ENCODE measurements at regions not wholly inside any gene's neighbourhood (a gene's known extent, or its start where the extent isn't known, plus 50 kb on each side); places are given as distances from the start of the nearest gene placed in this dataset.

DNA sequence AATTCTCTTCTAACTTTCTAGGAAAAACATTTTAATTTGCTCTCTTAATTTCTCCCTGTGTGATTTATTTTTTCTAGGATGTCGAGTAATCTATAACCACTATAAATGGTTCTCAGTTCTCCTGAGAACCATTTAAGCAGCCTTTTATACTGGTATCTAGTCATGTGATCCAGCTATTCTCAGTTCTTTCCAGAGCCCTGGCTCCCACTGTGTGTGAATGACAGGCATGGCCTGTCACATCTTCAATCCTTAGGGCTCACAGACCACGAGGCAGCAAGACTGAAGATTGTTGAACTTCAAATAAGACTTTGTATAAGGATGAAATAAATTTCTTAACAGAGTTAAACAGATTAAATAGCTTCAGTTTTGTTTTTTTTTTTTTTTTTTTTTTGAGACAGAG, 219.4 kb downstream of the HNMT start:
- Histone ChIP-seq H3K27ac (no peak overlapping the region), H3K36me3 (ENCODE audit: low read depth) (no peaks in the 10 kb centered on the region), H3K4me1 (replicated peaks; ENCODE audit: insufficient read depth) (no peaks in the 10 kb centered on the region), H3K9me2 (ENCODE audit: insufficient read depth) (no peaks in the 10 kb centered on the region), H2AFZ (no peak overlapping the region), H3K79me2 (ENCODE audit: low read depth) (no peaks in the 10 kb centered on the region), H4K20me1 (ENCODE audit: insufficient read depth) (no peaks in the 10 kb centered on the region), H3K4me2 (no peak overlapping the region), H3K27me3 (ENCODE audit: insufficient read depth, low read depth) (no peaks in the 10 kb centered on the region), H3K9me3 (ENCODE audit: insufficient read depth, low read depth) (no peaks in the 10 kb centered on the region), H3F3A (ENCODE audit: insufficient read depth, low read depth) (no peaks in the 10 kb centered on the region), H3K4me3 (no peak overlapping the region)
- CTCF ChIA-PET = no interaction called here
- DNase-seq = no peak
- TF ChIP-seq CTCF (conservative IDR thresholded peaks at IDR 0.05) (no peak), EZH2 (IDR thresholded peaks at IDR 0.05; ENCODE audit: low read depth) (no peak)
- no TSS peak for BruUV-seq (replicated peaks)
- POLR2A ChIA-PET (ENCODE audit: unreplicated experiment) = no interaction called here
- intact Hi-C loops (cut with micrococcal nuclease; ENCODE audit: unreplicated experiment) = no loop called here

- CTCF ChIA-PET = no interaction called here
- intact Hi-C loops (cut with micrococcal nuclease; ENCODE audit: unreplicated experiment) = no loop called here
- Histone ChIP-seq H3K36me3 (ENCODE audit: low read depth) (no peaks in the 10 kb centered on the region), H3K9me2 (ENCODE audit: insufficient read depth) (no peaks in the 10 kb centered on the region), H3K4me1 (replicated peaks; ENCODE audit: insufficient read depth) (no peaks in the 10 kb centered on the region), H3K4me2 (no peak overlapping the region), H4K20me1 (ENCODE audit: insufficient read depth) (no peaks in the 10 kb centered on the region), H3K4me3 (no peak overlapping the region), H3K9me3 (ENCODE audit: insufficient read depth, low read depth) (no peaks in the 10 kb centered on the region), H3F3A (ENCODE audit: insufficient read depth, low read depth) (no peaks in the 10 kb centered on the region), H3K27me3 (ENCODE audit: insufficient read depth, low read depth) (no peaks in the 10 kb centered on the region), H3K79me2 (ENCODE audit: low read depth) (no peaks in the 10 kb centered on the region), H2AFZ (no peak overlapping the region), H3K27ac (no peak overlapping the region)
- POLR2A ChIA-PET (ENCODE audit: unreplicated experiment) = no interaction called here
- TF ChIP-seq CTCF (conservative IDR thresholded peaks at IDR 0.05) = no peak
- TF ChIP-seq EZH2 (IDR thresholded peaks at IDR 0.05; ENCODE audit: low read depth) = no peak
- BruUV-seq (replicated peaks) = no TSS peak
- no peak for DNase-seq
Measured at GRCh38 chr2:138184428-138184827, 220.2 kb downstream of the HNMT start.

DNA sequence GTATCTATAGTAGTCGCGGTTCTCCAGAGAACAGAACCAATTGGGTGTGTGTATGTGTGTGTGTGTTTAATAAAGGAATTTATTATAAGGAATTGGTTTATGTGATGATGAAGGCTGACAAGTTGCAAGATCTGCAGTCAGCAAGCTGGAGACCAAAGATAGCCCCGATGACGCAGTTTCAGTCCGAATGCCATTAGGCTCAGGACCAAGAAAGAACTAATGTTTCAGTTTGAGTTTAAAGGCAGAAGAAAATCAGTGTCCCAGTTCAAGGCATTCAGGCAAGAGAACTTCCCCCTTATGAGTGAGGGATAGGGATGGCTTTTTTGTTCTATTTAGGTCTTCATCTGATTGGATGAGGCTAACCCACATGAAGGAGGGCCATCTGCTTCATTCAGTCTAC, 221.6 kb downstream of the HNMT start:
- TF ChIP-seq EZH2 (IDR thresholded peaks at IDR 0.05; ENCODE audit: low read depth) (no peak), CTCF (conservative IDR thresholded peaks at IDR 0.05) (no peak)
- no TSS peak for BruUV-seq (replicated peaks)
- Histone ChIP-seq H3K27ac (no peak overlapping the region), H3F3A (ENCODE audit: insufficient read depth, low read depth) (no peaks in the 10 kb centered on the region), H3K9me2 (ENCODE audit: insufficient read depth) (no peaks in the 10 kb centered on the region), H3K4me3 (no peak overlapping the region), H4K20me1 (ENCODE audit: insufficient read depth) (no peaks in the 10 kb centered on the region), H3K36me3 (ENCODE audit: low read depth) (no peaks in the 10 kb centered on the region), H3K4me2 (no peak overlapping the region), H3K79me2 (ENCODE audit: low read depth) (no peaks in the 10 kb centered on the region), H3K9me3 (ENCODE audit: insufficient read depth, low read depth) (no peaks in the 10 kb centered on the region), H2AFZ (no peak overlapping the region), H3K27me3 (ENCODE audit: insufficient read depth, low read depth) (no peaks in the 10 kb centered on the region), H3K4me1 (replicated peaks; ENCODE audit: insufficient read depth) (no peaks in the 10 kb centered on the region)
- ChIA-PET CTCF (no interaction called here), POLR2A (ENCODE audit: unreplicated experiment) (interaction anchor here (0.6 kb wide), 1 partner anchor 482 kb away, joined by 4 read pairs; no protein-coding TSS in a partner anchor)
- no peak for DNase-seq
- intact Hi-C loops (cut with micrococcal nuclease; ENCODE audit: unreplicated experiment) = no loop called here
